ENCODE measurements at regions not wholly inside any gene's neighbourhood (a gene's known extent, or its start where the extent isn't known, plus 50 kb on each side); places are given as distances from the start of the nearest gene placed in this dataset.

DNA sequence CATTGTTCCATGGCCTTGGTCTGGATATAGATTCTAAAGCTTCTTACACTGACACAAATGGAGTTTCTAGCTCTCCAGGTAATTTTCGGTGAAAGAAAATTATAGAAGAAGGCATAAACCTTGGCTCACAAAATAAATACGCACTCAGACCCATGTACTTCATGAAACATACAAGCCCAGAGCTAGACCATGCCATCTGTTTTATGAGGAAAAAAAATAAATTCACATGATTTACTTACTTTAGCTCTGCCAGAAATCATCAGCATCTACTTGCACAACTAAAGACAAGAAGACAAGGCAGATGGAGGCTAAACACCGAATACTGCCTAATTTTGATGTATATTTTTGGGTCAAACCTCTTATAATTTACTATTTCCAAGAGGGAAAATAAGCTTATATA, 197.4 kb upstream of the KLF14 start:
- no peak for DNase-seq

DNA sequence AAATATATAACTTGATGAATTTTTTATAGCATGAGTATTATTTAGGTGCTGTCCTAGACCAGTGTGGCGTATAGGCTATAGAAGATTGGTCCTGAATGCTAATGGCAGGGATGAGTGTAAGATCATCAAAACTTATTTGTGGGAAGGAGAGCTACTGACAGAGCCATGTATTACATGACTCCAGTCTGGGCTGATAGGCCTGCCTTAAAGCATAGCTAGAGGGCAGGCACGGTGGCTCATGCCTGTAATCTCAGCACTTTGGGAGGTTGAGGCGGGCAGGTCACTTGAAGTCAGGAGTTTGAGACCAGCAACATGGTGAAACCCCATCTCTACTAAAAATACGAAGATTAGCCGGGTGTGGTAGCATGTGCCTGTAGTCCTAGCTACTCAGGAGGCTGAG, 198.1 kb upstream of the KLF14 start:
- DNase-seq = no peak

- no peak for DNase-seq
Measured at GRCh38 chr7:130932667-130933432, 198.8 kb upstream of the KLF14 start.

- no peak for DNase-seq
Measured at GRCh38 chr7:130933919-130934318, 199.9 kb upstream of the KLF14 start.

DNA sequence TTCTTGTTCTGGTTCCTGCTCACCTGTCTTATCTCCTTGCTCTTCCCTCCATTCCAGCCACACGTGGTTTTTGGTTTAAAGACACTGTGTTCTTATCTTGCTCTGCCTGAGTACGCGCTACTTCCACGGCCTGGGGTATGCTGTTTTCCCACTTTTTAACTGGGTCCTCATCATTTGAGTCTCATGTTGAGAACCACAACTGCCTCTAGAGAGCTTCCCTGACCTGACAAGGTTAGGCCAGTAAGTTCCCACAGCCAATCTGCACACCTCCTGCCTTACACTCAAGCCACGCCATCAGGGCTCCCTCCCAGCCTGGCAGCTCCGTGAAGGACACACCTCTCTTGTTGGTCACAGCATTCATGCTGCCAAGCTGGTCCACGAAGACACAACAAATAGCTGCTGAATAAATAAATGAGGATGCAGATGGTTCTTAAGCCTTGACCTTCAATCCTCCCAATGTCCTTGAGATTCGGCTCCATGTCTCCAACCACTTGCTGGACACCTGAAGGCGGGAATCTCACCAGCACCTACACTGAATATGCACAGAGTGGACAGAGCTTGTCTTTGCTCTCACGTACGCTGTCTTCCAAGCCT, 201.7 kb upstream of the KLF14 start:
- no peak for DNase-seq

- no peak for DNase-seq
Measured at GRCh38 chr7:130936202-130936931, 202.4 kb upstream of the KLF14 start.

DNA sequence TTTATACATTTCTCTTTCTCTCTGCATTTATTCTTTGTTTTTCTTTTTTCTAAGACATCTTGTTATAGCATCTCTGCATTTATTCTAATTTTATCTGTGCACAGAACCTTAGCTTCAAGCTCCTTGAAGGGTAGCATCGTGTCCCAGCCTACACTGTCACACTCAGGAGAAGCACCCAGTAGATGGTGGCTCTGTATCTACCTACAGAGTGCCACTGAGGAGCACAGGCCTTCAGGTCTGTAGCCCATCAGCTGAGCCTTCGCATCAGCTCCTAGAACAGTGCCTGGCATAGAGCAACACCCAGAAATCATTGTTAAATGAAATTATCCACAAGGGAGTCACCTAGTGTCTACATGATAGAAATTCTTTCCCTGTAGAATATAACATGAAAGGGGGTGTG, 203.0 kb upstream of the KLF14 start:
- DNase-seq = no peak

- DNase-seq = no peak
Measured at GRCh38 chr7:130937830-130938229, 203.8 kb upstream of the KLF14 start.

DNA sequence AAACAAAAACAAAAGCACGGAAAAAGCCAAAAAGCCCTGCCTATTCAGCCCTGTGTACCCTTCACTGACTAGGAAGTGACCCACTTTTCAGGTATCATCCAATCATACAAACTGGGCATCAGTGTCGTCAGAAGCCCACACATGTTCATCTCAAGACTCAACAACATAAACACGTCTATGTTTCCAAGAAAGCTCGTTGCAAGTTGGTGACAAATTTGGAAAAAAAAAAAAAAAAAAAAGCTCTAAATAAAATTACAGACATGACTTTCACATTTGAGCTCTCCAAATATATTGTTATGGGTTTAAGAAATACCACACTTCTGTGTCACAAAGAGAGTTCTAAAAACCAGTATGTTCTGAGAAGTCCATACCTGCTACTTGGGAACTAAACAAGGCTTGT, 204.7 kb upstream of the KLF14 start:
- DNase-seq = no peak

DNA sequence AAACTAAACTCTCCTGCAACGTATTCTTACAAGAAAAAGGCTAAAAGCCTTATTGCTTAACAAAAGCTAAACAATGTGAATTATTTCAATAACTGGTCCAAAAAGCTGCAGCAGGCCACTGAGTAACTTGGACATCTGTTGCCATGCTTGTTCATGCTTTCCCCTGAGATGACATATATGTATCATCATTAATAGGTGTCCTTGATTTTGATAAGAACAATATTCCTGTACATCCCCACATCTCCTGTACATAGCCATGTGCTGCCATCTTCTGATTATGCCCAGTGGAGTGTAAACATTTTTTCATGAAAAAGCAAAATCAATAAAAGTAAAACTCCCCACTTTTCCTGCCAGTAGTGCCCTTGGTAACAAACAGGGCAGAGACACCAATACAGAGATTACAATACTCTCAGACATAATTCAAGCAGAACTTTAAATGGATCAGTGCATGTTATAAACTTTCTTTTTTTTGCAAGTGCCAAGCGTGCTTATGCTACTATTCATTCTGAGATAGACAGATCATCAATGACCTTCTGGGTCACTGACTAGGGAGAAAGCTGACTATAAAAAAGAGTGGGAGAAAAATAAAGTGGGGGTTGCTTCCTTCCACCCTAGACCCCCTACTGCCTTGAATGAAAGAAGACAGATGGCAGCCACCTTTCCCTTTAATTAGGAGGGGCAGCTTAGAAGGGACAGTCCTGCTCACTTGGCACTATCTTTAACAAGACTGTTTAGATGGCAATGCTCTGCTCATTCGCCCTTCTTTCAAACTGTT, 205.5 kb upstream of the KLF14 start:
- DNase-seq = no peak

DNA sequence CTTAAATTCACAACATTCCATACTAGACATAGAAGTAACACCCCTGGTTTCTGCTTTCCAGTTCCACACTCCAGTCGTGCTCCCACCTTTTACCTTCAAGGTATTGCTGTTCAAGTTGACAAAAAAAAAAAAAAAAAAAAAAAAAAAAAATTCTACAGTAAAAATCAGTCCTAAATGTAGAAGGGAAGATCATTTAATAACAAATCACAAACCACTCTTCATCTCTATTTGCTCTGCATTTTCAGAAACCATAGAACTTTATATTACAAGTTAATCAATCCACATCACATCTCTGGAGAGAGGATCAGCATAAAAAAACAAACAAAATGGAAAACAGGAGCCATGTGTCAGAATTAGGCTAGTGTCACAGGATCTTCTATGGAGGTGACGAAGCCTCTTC, 206.3 kb upstream of the KLF14 start:
- no peak for DNase-seq

GRCh38 chr7:130940907-130941306, 206.9 kb upstream of the KLF14 start:
- no peak for DNase-seq

DNA sequence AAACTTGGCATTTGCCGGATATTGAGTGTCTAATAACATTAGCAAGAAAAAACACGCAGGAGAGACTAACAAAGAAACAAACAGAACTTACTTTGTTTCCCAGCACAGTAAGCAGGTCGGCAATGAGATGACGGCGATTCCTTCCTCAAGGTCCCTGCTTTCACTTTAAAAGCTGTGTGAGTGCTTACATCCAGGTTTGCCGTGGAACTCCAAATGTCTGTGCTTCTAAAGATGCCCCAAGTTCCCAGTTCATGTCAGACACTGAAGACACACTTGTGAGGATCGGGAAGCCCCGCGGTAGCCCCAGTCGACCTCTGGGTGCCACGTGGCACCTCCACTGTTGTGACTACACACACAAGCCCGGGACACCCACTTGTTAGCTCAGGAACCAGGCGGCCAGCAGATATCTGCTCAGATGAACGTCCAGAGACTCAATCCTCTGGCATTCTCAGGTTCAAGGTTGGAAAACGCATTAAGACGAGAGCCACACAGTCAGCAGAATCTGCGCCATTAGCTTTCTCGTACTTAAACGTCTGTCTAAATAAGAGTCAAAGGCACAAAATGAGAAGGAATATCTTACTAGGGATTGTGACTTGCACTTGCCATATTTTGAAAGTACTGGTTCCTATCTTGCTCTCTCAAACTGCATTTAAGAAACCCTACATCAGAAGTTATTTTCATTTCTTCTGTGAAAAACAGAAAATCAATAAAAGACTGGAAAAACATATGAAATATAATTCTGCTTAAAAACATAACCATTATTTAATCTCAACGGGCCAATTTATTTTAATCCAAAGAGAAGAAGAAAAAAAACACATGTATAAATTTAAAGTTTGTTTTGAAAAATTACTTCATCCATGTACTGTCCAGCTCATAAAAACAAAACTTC, 207.6 kb upstream of the KLF14 start:
- no peak for DNase-seq

GRCh38 chr7:130942211-130942964, 208.4 kb upstream of the KLF14 start:
- no peak for DNase-seq

DNA sequence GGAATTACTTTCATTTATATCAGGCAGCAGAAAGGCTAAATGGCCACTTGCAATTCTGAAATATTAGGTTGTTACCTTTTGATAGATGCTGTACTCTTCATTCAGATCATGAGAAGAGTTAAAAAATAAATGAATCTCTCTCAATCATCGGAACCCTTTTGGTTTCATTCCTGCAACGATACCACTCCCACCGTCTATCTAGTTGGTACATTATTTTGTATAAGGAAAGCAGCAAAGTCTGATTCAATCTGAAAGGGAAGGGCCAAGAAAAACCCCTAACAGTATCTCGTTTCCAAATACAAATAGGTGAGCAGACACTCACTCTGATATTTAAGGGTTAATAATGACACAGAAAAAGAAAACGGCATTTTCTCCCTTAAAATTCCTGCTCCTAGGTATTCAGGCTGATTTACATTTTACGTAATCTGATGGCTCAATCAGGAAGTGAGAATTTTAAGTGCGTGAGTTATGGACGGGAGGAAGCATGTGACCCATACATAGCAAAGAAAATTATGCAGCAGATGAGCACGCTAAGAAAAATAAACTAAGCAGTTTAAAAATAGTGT, 209.4 kb upstream of the KLF14 start:
- DNase-seq = no peak

GRCh38 chr7:130943981-130944380, 210.0 kb upstream of the KLF14 start:
- no peak for DNase-seq

DNA sequence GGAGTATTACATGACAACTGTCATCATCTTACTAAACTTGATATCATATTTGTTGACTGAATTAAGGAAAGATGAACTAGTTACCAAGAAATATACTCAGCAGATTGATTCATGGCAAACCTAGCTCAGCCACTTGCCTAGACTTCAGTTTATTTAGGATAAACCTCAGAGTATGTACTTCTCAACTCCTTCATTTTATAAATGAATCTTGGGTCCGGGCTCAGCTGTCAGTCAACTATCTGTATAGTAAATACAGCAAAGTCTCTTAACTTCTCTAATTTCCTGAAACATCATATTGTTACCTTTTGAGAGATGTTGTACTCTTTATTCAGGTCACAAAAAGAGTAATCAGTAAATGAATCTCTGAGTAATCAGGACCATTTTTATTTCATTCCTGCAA, 211.0 kb upstream of the KLF14 start:
- no peak for DNase-seq

- DNase-seq = no peak
Measured at GRCh38 chr7:130945411-130945811, 211.4 kb upstream of the KLF14 start.

DNA sequence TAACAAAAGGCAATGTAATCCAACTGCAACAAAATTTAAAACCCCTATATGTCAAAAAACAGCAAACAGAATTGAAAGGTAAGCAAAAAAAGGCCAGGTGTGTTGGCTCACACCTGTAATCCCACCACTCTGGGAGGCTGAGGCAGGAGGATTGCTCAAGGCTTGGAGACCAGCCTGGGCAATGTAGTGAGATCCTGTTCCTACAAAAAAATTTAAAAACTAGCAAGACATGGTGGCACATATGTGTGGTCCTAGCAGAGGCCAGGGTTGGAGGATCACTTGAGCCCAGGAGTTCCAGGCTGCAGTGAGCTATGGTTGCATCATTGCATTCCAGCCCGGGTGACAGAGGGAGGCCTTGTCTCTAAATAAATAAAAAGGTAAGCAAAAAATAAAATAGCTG, 212.1 kb upstream of the KLF14 start:
- DNase-seq = no peak

DNA sequence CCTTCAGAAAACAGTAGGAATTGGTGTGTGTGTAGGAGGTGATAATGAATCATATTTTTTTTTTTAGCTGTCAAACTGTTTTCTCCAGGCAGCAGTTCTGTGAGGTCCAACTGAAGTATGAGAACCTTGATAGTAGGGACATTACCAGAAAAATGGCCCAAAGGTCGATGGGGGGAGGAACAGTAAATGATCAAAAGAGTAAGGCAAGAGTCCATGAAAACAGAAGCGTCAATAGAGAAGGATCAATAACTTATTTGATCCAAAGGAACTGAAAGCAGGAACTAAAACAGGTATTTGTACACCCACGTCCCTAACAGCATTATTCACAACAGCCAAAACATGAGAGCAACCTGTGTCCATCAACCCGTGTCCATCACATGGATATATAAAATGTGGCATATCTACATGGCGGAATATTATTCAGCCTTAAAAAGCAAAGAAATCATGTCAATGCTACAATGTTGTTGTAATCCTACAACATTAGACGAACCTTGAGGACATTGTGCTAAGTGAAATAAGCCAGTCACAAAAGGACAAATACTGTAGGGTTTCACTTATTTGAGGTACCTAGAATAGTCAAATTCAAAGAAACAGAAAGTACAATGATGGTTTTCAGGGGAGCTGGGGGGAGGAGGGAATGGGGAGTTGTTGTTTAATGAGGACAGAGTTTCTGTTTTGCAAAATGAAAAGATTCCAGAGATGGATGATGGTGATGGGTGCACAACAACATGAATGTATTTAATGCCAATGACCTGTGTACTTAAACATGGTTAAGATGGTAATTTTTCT, 214.0 kb upstream of the KLF14 start:
- no peak for DNase-seq

Measured in activated gamma-delta T cell treated with Interleukin-2 at 50 U/mL for 16 hours (primary cell).